ENCODE measurements at regions not wholly inside any gene's neighbourhood (a gene's known extent, or its start where the extent isn't known, plus 50 kb on each side); places are given as distances from the start of the nearest gene placed in this dataset.
A peak's percentile ranks its signal among the peaks of the same experiment; 100 is the strongest.

GRCh38 chr13:44752164-44752563 lies 176.0 kb upstream of the TSC22D1 start:
- H3K27ac ChIP-seq: peak overlapping the region; percentile 2 to 83 (median 64)

GRCh38 chr13:44750630-44751029 lies 174.5 kb upstream of the TSC22D1 start:
- Histone ChIP-seq H3K4me3 (no peak overlapping the region), H3K9me3 (no peaks in the 10 kb centered on the region), H3K36me3 (no peaks in the 10 kb centered on the region), H3K27ac (peak overlapping the region; percentile 59 to 83 (median 66)), H3K4me1 (peaks cover 0 to 46% (median 13%) of the 10 kb centered on the region in 4 donors), H3K27me3 (no peaks in the 10 kb centered on the region)
- TF ChIP-seq POLR2A (IDR thresholded peaks at IDR 0.05) (no peak), POLR2AphosphoS5 (IDR thresholded peaks at IDR 0.05) (peak in 2 of 3 donors; percentile 38 to 63)
- no peak for DNase-seq
- intact Hi-C loops (cut with DNase I; ENCODE audit: low total_unique reads) (no loop called here), in situ Hi-C loops (cut with MboI; ENCODE audit: low pct_ligation_motif_present in 1 of 4, low pct_unique_long_range_greater_than_20kb in 1 of 4, low sequenced_read_pairs in 3 of 4) (no loop called here)
- WGBS, 2 donors (ENCODE audit: low coverage in 1 of 2): 67% methylated on average over 1 of the region's 1 CpG; no CpG with 5 or more reads in 1 of the 2 donors

More at GRCh38 chr13:44752164-44752563, 176.0 kb upstream of the TSC22D1 start:
- Histone ChIP-seq H3K9me3 (no peaks in the 10 kb centered on the region), H3K36me3 (no peaks in the 10 kb centered on the region), H3K4me3 (no peak overlapping the region), H3K4me1 (peaks cover 3 to 58% (median 24%) of the 10 kb centered on the region in 4 donors), H3K27me3 (no peaks in the 10 kb centered on the region)
- TF ChIP-seq POLR2AphosphoS5 (IDR thresholded peaks at IDR 0.05): peak in 1 of 3 donors; percentile 28
- no peak for TF ChIP-seq EP300 (IDR thresholded peaks at IDR 0.05; ENCODE audit: low read depth)
- TF ChIP-seq CTCF (IDR thresholded peaks at IDR 0.05): no peak
- WGBS, 2 donors (ENCODE audit: low coverage in 1 of 2): 64 to 76% methylated on average over 6 of the region's 6 CpGs
- intact Hi-C loops (cut with DNase I; ENCODE audit: low total_unique reads): no loop called here
- DNase-seq: no peak
- in situ Hi-C loops (cut with MboI; ENCODE audit: low pct_ligation_motif_present in 1 of 4, low pct_unique_long_range_greater_than_20kb in 1 of 4, low sequenced_read_pairs in 3 of 4): no loop called here

- Histone ChIP-seq H3K9me3 (no peaks in the 10 kb centered on the region), H3K4me1 (peaks cover 0 to 41% (median 13%) of the 10 kb centered on the region in 4 donors), H3K4me3 (no peak overlapping the region), H3K27me3 (no peaks in the 10 kb centered on the region), H3K36me3 (no peaks in the 10 kb centered on the region), H3K27ac (peak overlapping the region in 2 of 4 donors; percentile 73 to 83)
- 10 to 55% methylated on average over 1 to 2 of the region's 2 CpGs for WGBS, 2 donors (ENCODE audit: low coverage in 1 of 2)
- intact Hi-C loops (cut with DNase I; ENCODE audit: low total_unique reads): no loop called here
- DNase-seq: no peak
- TF ChIP-seq CTCF (IDR thresholded peaks at IDR 0.05): no peak
- TF ChIP-seq EP300 (IDR thresholded peaks at IDR 0.05; ENCODE audit: low read depth): no peak
- TF ChIP-seq POLR2AphosphoS5 (IDR thresholded peaks at IDR 0.05): no peak
- no peak for TF ChIP-seq POLR2A (IDR thresholded peaks at IDR 0.05)
- in situ Hi-C loops (cut with MboI; ENCODE audit: low pct_ligation_motif_present in 1 of 4, low pct_unique_long_range_greater_than_20kb in 1 of 4, low sequenced_read_pairs in 3 of 4): no loop called here
These were observed 173.8 kb upstream of the TSC22D1 start for GRCh38 chr13:44749906-44750305.

GRCh38 chr13:44748439-44748838 lies 172.3 kb upstream of the TSC22D1 start:
- Histone ChIP-seq H3K36me3 (no peaks in the 10 kb centered on the region), H3K9me3 (no peaks in the 10 kb centered on the region), H3K4me3 (no peak overlapping the region), H3K4me1 (peaks cover 0 to 41% (median 13%) of the 10 kb centered on the region in 4 donors), H3K27me3 (no peaks in the 10 kb centered on the region), H3K27ac (peak overlapping the region; percentile 73 to 83 (median 73))
- TF ChIP-seq POLR2AphosphoS5 (IDR thresholded peaks at IDR 0.05): peak in 2 of 3 donors; percentile 54 to 57
- TF ChIP-seq POLR2A (IDR thresholded peaks at IDR 0.05): no peak
- TF ChIP-seq CTCF (IDR thresholded peaks at IDR 0.05): no peak
- no peak for TF ChIP-seq EP300 (IDR thresholded peaks at IDR 0.05; ENCODE audit: low read depth)
- DNase-seq: peak; percentile 60
- WGBS, 2 donors (ENCODE audit: low coverage in 1 of 2): 38 to 69% methylated on average over 1 of the region's 1 CpG
- in situ Hi-C loops (cut with MboI; ENCODE audit: low pct_ligation_motif_present in 1 of 4, low pct_unique_long_range_greater_than_20kb in 1 of 4, low sequenced_read_pairs in 3 of 4): no loop called here
- intact Hi-C loops (cut with DNase I; ENCODE audit: low total_unique reads): no loop called here

- Histone ChIP-seq H3K27ac (no peak overlapping the region), H3K4me1 (peaks cover 0 to 33% (median 10%) of the 10 kb centered on the region in 4 donors), H3K9me3 (no peaks in the 10 kb centered on the region), H3K4me3 (no peak overlapping the region), H3K36me3 (no peaks in the 10 kb centered on the region), H3K27me3 (no peaks in the 10 kb centered on the region)
- in situ Hi-C loops (cut with MboI; ENCODE audit: low pct_ligation_motif_present in 1 of 4, low pct_unique_long_range_greater_than_20kb in 1 of 4, low sequenced_read_pairs in 3 of 4) (no loop called here), intact Hi-C loops (cut with DNase I; ENCODE audit: low total_unique reads) (no loop called here)
- TF ChIP-seq POLR2AphosphoS5 (IDR thresholded peaks at IDR 0.05): no peak
- TF ChIP-seq EP300 (IDR thresholded peaks at IDR 0.05; ENCODE audit: low read depth): no peak
- TF ChIP-seq POLR2A (IDR thresholded peaks at IDR 0.05): no peak
- TF ChIP-seq CTCF (IDR thresholded peaks at IDR 0.05): no peak
- DNase-seq: no peak
- WGBS, 2 donors (ENCODE audit: low coverage in 1 of 2): 77% methylated on average over 4 of the region's 4 CpGs; no CpG with 5 or more reads in 1 of the 2 donors
These were observed 171.0 kb upstream of the TSC22D1 start for GRCh38 chr13:44747179-44747578.
